ACC112 (cell line): ENCODE measurements at regions not wholly inside any gene's neighbourhood (a gene's known extent, or its start where the extent isn't known, plus 50 kb on each side); places are given as distances from the start of the nearest gene placed in this dataset.

Source experiments
- H2AFZ ChIP-seq: fragments of 200-600 bp; sonication (generic); one replicate; pipeline ENCODE4 v1.6.0; 2017; ENCODE audit warnings: antibody characterized with exemption, low read length; ENCODE audit not compliant: unreplicated experiment
- H3K27ac ChIP-seq: fragments of 200-600 bp; sonication (generic); 2 replicates; pipeline ENCODE4 v1.5.1; 2014; ENCODE audit warnings: low read depth, mild to moderate bottlenecking, antibody characterized with exemption, low read length, moderate library complexity
- H3K27me3 ChIP-seq: fragments of 200-600 bp; sonication (generic); 2 replicates; pipeline ENCODE4 v1.6.1; 2014; ENCODE audit warnings: mild to moderate bottlenecking, antibody characterized with exemption, low read length, moderate library complexity, mixed read lengths; ENCODE audit not compliant: insufficient read depth
- H3K36me3 ChIP-seq: fragments of 200-600 bp; sonication (generic); 2 replicates; pipeline ENCODE4 v1.6.1; 2016; ENCODE audit warnings: mild to moderate bottlenecking, antibody characterized with exemption, low read length, moderate library complexity, mixed read lengths; ENCODE audit not compliant: insufficient read depth
- H3K4me1 ChIP-seq: fragments of 200-600 bp; sonication (generic); one replicate; pipeline ENCODE4 v1.6.1; 2016; ENCODE audit warnings: low read length, mixed read lengths; ENCODE audit not compliant: insufficient read depth, unreplicated experiment, control insufficient read depth
- H3K4me3 ChIP-seq: fragments of 200-600 bp; sonication (generic); 2 replicates; pipeline ENCODE4 v1.5.1; 2014; ENCODE audit warnings: mild to moderate bottlenecking, low read depth, low read length
- H3K79me2 ChIP-seq: fragments of 200-600 bp; sonication (generic); one replicate; pipeline ENCODE4 v1.6.0; 2016; ENCODE audit warnings: low read length; ENCODE audit not compliant: control insufficient read depth, unreplicated experiment, insufficient read depth

DNA sequence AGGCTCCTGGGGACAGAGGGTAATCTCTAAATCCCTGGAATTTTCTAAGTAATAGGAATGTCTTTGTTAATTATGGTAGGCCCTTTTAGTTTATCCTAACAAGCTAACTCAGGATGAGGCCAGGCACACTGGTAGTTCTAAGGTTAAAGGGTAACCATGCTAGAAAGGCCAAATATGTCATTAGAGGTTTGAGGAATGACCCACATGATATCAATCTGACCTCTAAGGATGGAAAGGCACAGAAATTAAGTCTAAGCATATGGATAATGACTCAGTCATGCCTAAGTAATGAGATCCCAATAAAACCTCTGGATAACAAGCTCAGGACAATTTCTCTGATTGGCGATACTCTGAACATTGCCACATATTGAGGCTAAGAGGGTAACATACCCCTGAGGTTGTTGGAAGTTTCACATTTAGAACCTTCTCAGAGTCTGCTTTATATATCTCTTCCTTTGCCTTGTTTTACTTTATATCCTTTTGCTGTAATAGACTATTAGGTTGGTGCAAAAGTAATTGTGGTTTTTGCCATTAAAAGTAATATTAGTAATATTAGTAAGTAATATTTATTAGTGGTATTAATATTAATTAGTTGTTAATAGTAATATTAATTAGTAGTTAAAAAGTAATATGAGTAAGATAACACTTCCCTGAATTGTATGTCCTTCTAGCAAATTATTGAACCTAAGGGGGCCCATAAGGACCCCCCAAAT, 806.3 kb upstream of the GCFC2 start:
- no peak overlapping the region for H3K4me3 ChIP-seq
- no peaks in the 10 kb centered on the region for H3K79me2 ChIP-seq
- H3K27me3 ChIP-seq = no peaks in the 10 kb centered on the region
- no peaks in the 10 kb centered on the region for H3K36me3 ChIP-seq
- no peaks in the 10 kb centered on the region for H3K4me1 ChIP-seq
- H3K27ac ChIP-seq = no peak overlapping the region
- no peak overlapping the region for H2AFZ ChIP-seq

DNA sequence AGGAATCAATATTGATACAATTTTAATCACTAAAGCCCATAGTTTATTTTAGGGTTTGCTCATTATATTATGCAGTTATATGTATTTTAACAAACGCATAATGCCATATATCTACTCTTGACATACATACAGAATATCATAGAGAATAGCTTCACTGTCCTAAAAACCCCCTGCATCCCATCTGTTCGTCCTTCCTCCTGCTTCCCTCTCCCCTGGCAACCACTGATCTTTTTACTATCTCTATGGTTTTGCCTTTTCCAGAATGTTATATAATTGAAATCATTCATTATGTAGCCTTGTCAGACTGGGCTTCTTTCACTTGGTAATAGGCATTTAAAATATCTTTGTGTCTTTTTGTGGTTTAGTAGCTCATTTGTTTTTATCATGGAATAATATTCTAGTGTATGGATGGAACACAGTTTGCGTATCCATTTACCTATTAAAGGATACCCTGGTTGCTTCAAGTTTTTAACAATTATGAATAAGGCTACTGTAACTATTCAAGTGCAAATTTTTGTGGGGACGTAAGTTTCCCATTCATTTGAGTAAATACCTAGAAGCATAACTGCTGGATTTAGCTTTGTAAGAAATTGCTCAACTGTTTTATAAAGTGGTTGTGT, 801.6 kb upstream of the GCFC2 start:
- Histone ChIP-seq H3K79me2 (no peaks in the 10 kb centered on the region), H3K36me3 (no peaks in the 10 kb centered on the region), H3K27ac (no peak overlapping the region), H2AFZ (no peak overlapping the region), H3K4me1 (no peaks in the 10 kb centered on the region), H3K4me3 (no peak overlapping the region), H3K27me3 (no peaks in the 10 kb centered on the region)

DNA sequence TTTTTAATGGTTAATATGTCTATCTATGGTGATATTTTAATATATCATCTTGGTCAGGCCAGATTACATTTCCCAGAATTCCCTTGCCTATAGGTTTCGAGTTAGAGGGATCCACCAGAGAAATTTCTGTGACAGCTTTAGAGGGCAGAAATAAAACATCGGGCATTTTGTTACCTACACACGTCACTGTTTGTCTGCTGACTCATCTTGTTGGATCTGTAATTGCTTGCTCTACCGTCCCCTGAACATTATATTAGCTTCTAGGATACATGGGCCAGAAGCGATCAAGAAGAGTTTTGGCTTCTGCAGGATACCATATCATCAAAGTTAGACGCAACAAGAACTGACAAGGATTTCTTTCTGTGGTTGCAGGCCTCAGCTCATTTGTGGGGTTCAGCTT, 795.8 kb upstream of the GCFC2 start:
- H3K36me3 ChIP-seq = no peaks in the 10 kb centered on the region
- H3K4me1 ChIP-seq = no peaks in the 10 kb centered on the region
- no peak overlapping the region for H3K27ac ChIP-seq
- no peaks in the 10 kb centered on the region for H3K79me2 ChIP-seq
- no peaks in the 10 kb centered on the region for H3K27me3 ChIP-seq
- no peak overlapping the region for H3K4me3 ChIP-seq
- H2AFZ ChIP-seq = no peak overlapping the region

DNA sequence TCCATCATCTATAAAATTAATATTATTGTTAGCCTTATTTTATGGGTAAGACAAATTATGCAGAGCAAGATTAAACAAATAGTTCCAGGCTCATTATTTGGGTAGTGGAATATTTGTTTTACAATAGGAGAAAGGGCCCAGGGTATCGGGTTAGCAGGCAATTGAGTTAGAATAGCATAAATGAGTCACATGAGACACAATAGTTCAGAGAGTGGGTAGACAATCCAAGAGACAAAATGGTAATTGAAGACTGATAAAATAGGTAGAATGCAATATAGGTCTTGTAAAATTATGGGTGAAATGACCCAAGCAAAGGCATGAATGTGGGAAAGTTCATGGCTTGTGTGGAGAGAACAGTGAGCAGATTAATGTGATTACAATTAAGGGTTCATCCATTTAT, 790.9 kb upstream of the GCFC2 start:
- no peaks in the 10 kb centered on the region for H3K79me2 ChIP-seq
- no peak overlapping the region for H3K4me3 ChIP-seq
- H3K36me3 ChIP-seq = no peaks in the 10 kb centered on the region
- no peak overlapping the region for H2AFZ ChIP-seq
- H3K27ac ChIP-seq = no peak overlapping the region
- no peaks in the 10 kb centered on the region for H3K27me3 ChIP-seq
- no peaks in the 10 kb centered on the region for H3K4me1 ChIP-seq

DNA sequence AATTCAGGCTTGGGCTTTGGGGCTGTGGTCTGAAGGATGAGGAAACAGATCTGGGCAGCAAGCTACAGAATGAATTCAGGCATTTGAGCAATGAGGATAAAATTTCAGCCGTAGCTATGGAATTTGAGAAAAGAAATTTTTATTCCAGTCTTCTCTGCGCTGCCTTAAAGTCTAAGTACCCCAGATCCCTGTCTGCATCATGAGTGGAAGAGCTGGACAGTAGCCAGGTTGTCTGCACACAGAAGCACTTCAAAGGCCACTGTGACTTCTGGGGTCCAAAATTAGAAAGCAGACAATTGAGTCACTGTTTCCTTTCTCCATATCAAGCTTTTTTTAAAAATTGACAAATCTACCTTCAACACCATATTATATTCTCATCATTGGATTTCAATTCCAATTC, 787.6 kb upstream of the GCFC2 start:
- H3K79me2 ChIP-seq = no peaks in the 10 kb centered on the region
- H3K4me1 ChIP-seq = no peaks in the 10 kb centered on the region
- no peaks in the 10 kb centered on the region for H3K36me3 ChIP-seq
- no peak overlapping the region for H3K4me3 ChIP-seq
- no peaks in the 10 kb centered on the region for H3K27me3 ChIP-seq
- no peak overlapping the region for H2AFZ ChIP-seq
- H3K27ac ChIP-seq = no peak overlapping the region

- H3K4me3 ChIP-seq = no peak overlapping the region
- no peak overlapping the region for H3K27ac ChIP-seq
- no peaks in the 10 kb centered on the region for H3K79me2 ChIP-seq
- H2AFZ ChIP-seq = no peak overlapping the region
- no peaks in the 10 kb centered on the region for H3K36me3 ChIP-seq
- H3K4me1 ChIP-seq = no peaks in the 10 kb centered on the region
- H3K27me3 ChIP-seq = no peaks in the 10 kb centered on the region
Observed at GRCh38 chr2:76491503-76491902, 780.8 kb upstream of the GCFC2 start.

- Histone ChIP-seq H3K36me3 (no peaks in the 10 kb centered on the region), H3K27ac (no peak overlapping the region), H2AFZ (no peak overlapping the region), H3K4me1 (no peaks in the 10 kb centered on the region), H3K27me3 (no peaks in the 10 kb centered on the region), H3K4me3 (no peak overlapping the region), H3K79me2 (no peaks in the 10 kb centered on the region)
Observed at GRCh38 chr2:76478266-76479035, 767.7 kb upstream of the GCFC2 start.

DNA sequence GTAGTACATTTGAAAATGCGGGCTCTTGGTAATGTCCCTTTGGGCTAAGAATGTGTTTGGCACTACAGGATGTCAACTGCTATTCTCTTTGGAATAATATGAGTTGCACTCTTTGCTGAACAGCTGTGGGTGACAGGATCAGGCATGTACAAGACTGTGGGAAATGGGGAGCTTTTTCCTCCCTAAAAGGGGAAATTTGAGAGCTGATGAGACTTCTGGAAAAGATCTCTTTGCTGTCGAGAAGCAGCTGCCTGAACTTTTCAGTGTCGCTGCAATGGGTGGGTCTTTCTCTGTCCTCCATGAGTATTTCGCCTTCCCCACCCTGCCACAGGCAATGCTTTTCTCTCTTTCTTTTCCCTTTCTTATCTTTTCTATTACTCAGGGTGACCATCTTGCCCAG, 762.2 kb upstream of the GCFC2 start:
- no peak overlapping the region for H2AFZ ChIP-seq
- no peaks in the 10 kb centered on the region for H3K4me1 ChIP-seq
- H3K27ac ChIP-seq = no peak overlapping the region
- no peaks in the 10 kb centered on the region for H3K79me2 ChIP-seq
- H3K4me3 ChIP-seq = no peak overlapping the region
- no peaks in the 10 kb centered on the region for H3K36me3 ChIP-seq
- no peaks in the 10 kb centered on the region for H3K27me3 ChIP-seq

DNA sequence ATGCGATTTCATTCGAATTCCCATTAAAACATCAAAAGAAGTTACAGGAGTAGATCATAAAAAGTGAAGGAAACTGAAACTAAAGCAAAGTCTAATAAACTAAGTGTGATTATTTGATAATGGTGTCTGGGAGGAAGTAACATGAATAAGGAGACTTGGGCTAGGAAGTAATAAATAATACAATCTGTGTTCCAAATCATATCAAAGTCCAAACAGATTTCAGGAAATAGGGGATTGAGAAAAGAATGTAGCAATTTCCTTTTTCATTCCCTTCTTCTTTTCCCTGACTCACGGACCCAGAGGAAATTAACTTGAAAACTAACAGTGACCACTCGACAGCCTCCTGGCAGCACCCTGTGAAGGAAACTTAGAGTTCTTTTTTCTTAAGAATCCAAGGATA, 758.4 kb upstream of the GCFC2 start:
- H3K4me3 ChIP-seq = no peak overlapping the region
- H3K79me2 ChIP-seq = no peaks in the 10 kb centered on the region
- H3K36me3 ChIP-seq = no peaks in the 10 kb centered on the region
- H3K4me1 ChIP-seq = no peaks in the 10 kb centered on the region
- H2AFZ ChIP-seq = no peak overlapping the region
- H3K27ac ChIP-seq = no peak overlapping the region
- no peaks in the 10 kb centered on the region for H3K27me3 ChIP-seq

DNA sequence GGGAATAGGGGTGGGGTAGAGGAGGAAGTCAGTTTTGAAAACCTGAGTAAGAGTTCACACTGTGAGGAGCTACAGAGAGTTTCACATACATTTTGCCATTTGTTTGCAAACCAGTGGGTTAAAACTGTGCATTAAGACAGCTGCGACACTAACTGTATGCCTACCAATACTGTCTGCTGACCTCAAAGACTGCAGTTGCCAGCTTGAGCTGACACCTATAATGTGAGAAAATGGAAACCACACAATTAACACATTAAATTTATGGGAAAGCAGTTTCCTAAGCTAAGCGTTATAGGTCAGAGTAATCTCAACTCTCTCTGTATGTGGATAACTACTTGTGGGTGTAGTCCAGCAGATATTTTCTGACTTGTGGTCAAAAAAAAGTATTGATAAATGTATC, 756.6 kb upstream of the GCFC2 start:
- Histone ChIP-seq H3K27ac (no peak overlapping the region), H2AFZ (no peak overlapping the region), H3K79me2 (no peaks in the 10 kb centered on the region), H3K36me3 (no peaks in the 10 kb centered on the region), H3K4me1 (no peaks in the 10 kb centered on the region), H3K27me3 (no peaks in the 10 kb centered on the region), H3K4me3 (no peak overlapping the region)

DNA sequence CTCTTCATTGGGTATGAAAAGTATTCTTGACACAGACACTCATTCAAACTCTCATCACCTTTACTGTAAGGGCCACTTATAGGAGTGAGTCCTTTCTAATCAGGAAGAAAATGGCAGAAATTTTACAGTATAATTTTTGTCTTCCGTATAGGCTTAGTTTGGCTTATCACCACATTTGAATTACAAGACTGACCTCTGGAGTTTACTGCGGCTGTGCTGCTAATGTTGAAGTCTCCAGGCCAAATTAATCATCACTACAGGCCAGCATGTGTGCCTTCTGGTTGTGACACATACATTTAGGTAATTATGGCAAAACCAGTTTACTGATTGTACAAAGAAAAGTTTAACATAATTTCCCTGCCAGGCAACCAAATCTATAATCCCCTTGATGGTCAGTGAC, 753.6 kb upstream of the GCFC2 start:
- no peak overlapping the region for H3K4me3 ChIP-seq
- no peak overlapping the region for H2AFZ ChIP-seq
- H3K27me3 ChIP-seq = no peaks in the 10 kb centered on the region
- H3K27ac ChIP-seq = no peak overlapping the region
- no peaks in the 10 kb centered on the region for H3K4me1 ChIP-seq
- H3K79me2 ChIP-seq = no peaks in the 10 kb centered on the region
- no peaks in the 10 kb centered on the region for H3K36me3 ChIP-seq
